Loucy (cell line): ENCODE measurements at regions not wholly inside any gene's neighbourhood (a gene's known extent, or its start where the extent isn't known, plus 50 kb on each side); places are given as distances from the start of the nearest gene placed in this dataset.

Experiments
- H2AFZ ChIP-seq: fragments of 200-600 bp; sonication (generic); 2 replicates; pipeline ENCODE4 v1.6.0; 2016; ENCODE audit warnings: antibody characterized with exemption, mild to moderate bottlenecking, low read length, moderate library complexity
- H3F3A ChIP-seq: fragments of 200-600 bp; 2 replicates; pipeline ENCODE4 v1.6.0; 2016; ENCODE audit warnings: antibody characterized with exemption, low read depth, mild to moderate bottlenecking
- H3K27me3 ChIP-seq: fragments of 200-600 bp; sonication (generic); 2 replicates; pipeline ENCODE4 v1.6.1; 2014; ENCODE audit warnings: low read length, mild to moderate bottlenecking; ENCODE audit not compliant: insufficient read depth, poor library complexity, severe bottlenecking
- H3K36me3 ChIP-seq: fragments of 200-600 bp; sonication (generic); 2 replicates; pipeline ENCODE4 v1.6.1; 2016; ENCODE audit warnings: low read length; ENCODE audit not compliant: insufficient read depth
- H3K4me1 ChIP-seq: fragments of 200-600 bp; sonication (generic); 2 replicates; pipeline ENCODE4 v1.5.1; 2014; ENCODE audit warnings: low read length, mild to moderate bottlenecking; ENCODE audit not compliant: insufficient read depth, poor library complexity, severe bottlenecking
- H3K4me2 ChIP-seq: fragments of 200-600 bp; sonication (generic); 2 replicates; pipeline ENCODE4 v1.6.0; 2014; ENCODE audit warnings: antibody characterized with exemption, low read length, low read depth, mild to moderate bottlenecking; ENCODE audit not compliant: poor library complexity, severe bottlenecking
- H3K4me3 ChIP-seq: fragments of 200-600 bp; sonication (generic); 2 replicates; pipeline ENCODE4 v1.5.1; 2014; ENCODE audit warnings: low read length, mild to moderate bottlenecking, mixed read lengths; ENCODE audit not compliant: poor library complexity, severe bottlenecking
- H3K79me2 ChIP-seq: fragments of 200-600 bp; sonication (generic); 2 replicates; pipeline ENCODE4 v1.6.1; 2014; ENCODE audit warnings: low read length; ENCODE audit not compliant: insufficient read depth
- H3K9ac ChIP-seq: fragments of 200-600 bp; sonication (generic); 2 replicates; pipeline ENCODE4 v1.6.0; 2014; ENCODE audit warnings: mild to moderate bottlenecking, low read depth, low read length, moderate library complexity; ENCODE audit not compliant: poor library complexity, severe bottlenecking
- H3K9me2 ChIP-seq: fragments of 200-600 bp; sonication (generic); replicated peaks from 2 replicates; pipeline ENCODE4 v1.6.1; 2016; ENCODE audit warnings: low read depth, low read length, mixed read lengths
- H3K9me3 ChIP-seq: fragments of 200-600 bp; sonication (generic); 2 replicates; pipeline ENCODE4 v1.6.1; 2014; ENCODE audit warnings: mild to moderate bottlenecking, antibody characterized with exemption, low read length, low read depth; ENCODE audit not compliant: insufficient read depth
- H4K20me1 ChIP-seq: fragments of 200-600 bp; sonication (generic); 2 replicates; pipeline ENCODE4 v1.6.0; 2014; ENCODE audit warnings: antibody characterized with exemption, low read length, mild to moderate bottlenecking; ENCODE audit not compliant: insufficient read depth, poor library complexity, severe bottlenecking
- CTCF ChIP-seq: fragments of 200-600 bp; sonication (generic); conservative IDR thresholded peaks from 2 replicates; pipeline ENCODE4 v1.5.1; 2014; ENCODE audit warnings: mild to moderate bottlenecking, antibody characterized with exemption, low read length
- EZH2phosphoT487 ChIP-seq: fragments of 200-600 bp; IDR thresholded peaks from 2 replicates; pipeline ENCODE4 v1.6.1; 2018; ENCODE audit warnings: antibody characterized with exemption, mild to moderate bottlenecking, moderate library complexity, borderline replicate concordance

GRCh38 chr3:113103588-113103987 lies 107.8 kb upstream of the BOC start:
- H3K79me2 ChIP-seq, result no peaks in the 10 kb centered on the region
- no peak overlapping the region for H3K4me3 ChIP-seq
- H3F3A ChIP-seq, result no peaks in the 10 kb centered on the region
- H3K4me2 ChIP-seq, result no peak overlapping the region
- H3K4me1 ChIP-seq, result no peaks in the 10 kb centered on the region
- no peaks in the 10 kb centered on the region for H3K27me3 ChIP-seq
- no peaks in the 10 kb centered on the region for H3K36me3 ChIP-seq
- H3K9me2 ChIP-seq, result no peaks in the 10 kb centered on the region
- H2AFZ ChIP-seq, result no peak overlapping the region
- TF ChIP-seq EZH2phosphoT487, result no peak
- TF ChIP-seq CTCF, result no peak
- H3K9ac ChIP-seq, result no peak overlapping the region
- no peaks in the 10 kb centered on the region for H4K20me1 ChIP-seq
- H3K9me3 ChIP-seq, result no peaks in the 10 kb centered on the region

- H3K4me2 ChIP-seq, result no peak overlapping the region
- no peak overlapping the region for H2AFZ ChIP-seq
- H3F3A ChIP-seq, result no peaks in the 10 kb centered on the region
- no peak overlapping the region for H3K4me3 ChIP-seq
- H3K36me3 ChIP-seq, result no peaks in the 10 kb centered on the region
- H3K9ac ChIP-seq, result no peak overlapping the region
- no peaks in the 10 kb centered on the region for H4K20me1 ChIP-seq
- H3K27me3 ChIP-seq, result no peaks in the 10 kb centered on the region
- H3K4me1 ChIP-seq, result no peaks in the 10 kb centered on the region
- H3K79me2 ChIP-seq, result no peaks in the 10 kb centered on the region
- no peaks in the 10 kb centered on the region for H3K9me2 ChIP-seq
- no peaks in the 10 kb centered on the region for H3K9me3 ChIP-seq
- no peak for TF ChIP-seq EZH2phosphoT487
- TF ChIP-seq CTCF, result no peak
Measured at GRCh38 chr3:113104357-113105092, 106.8 kb upstream of the BOC start.

DNA sequence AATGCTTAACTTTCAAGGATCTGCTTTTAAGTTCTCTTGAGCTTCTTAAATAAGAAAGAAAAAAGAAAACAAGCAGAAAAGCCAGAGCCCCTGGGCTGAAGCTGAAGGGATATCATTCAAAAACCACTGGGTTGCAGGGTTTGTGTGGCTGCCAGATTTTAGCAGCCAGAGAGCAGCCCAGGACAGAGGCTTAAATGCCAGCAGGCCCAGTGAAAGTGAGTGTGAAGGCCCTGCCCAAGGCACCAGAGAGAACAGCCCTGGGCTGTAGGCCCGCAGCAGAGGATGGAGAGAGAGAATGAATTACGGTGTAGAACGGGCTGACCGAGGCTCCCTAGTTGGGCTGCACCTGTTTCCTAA lies 106.3 kb upstream of the BOC start:
- Histone ChIP-seq H3K9me3 (no peaks in the 10 kb centered on the region), H4K20me1 (no peaks in the 10 kb centered on the region), H3K9ac (no peak overlapping the region), H3K4me2 (no peak overlapping the region), H3K36me3 (no peaks in the 10 kb centered on the region), H3K4me1 (no peaks in the 10 kb centered on the region), H3K4me3 (no peak overlapping the region), H3F3A (no peaks in the 10 kb centered on the region), H3K9me2 (no peaks in the 10 kb centered on the region), H3K27me3 (no peaks in the 10 kb centered on the region), H2AFZ (no peak overlapping the region), H3K79me2 (no peaks in the 10 kb centered on the region)
- TF ChIP-seq CTCF (no peak), EZH2phosphoT487 (no peak)
